GM12875 (cell line): ENCODE measurements at regions not wholly inside any gene's neighbourhood (a gene's known extent, or its start where the extent isn't known, plus 50 kb on each side); places are given as distances from the start of the nearest gene placed in this dataset.

Source experiments
- H3K4me3 ChIP-seq: one replicate; pipeline ENCODE4 v1.5.1; 2011; ENCODE audit warnings: low read depth, low read length, control low read depth
- CTCF ChIP-seq: IDR thresholded peaks from 2 replicates; pipeline ENCODE4 v1.5.1; 2011; ENCODE audit warnings: low read depth, mild to moderate bottlenecking, control low read depth, inconsistent platforms, low read length, moderate library complexity, borderline replicate concordance; ENCODE audit not compliant: insufficient read depth

DNA sequence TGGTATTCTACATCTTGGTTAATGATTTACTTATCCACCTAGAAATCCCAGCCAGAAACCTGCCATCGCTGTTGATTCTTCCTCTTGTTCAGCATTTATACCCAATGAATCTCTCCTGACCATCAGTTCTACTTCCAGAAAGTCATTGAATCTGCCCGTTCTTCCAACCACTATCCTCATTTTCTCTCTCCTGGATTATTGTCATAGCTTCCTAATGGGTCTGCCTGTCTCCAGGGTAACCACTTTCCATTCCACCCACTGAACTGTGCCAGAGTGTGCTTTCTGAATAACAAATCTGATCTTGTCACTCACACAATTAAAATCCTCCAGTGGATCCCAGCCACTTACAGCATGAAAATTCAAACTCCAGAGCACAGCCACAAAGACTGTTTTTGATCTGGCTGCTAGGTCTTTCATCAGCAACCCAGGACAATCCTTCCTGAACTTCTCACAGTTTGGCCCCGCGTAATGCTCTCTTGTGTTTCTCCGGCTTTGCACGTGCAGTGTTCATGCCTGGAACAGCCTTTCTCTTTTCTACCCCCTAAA, 330.6 kb downstream of the SPRY2 start:
- no peak overlapping the region for H3K4me3 ChIP-seq
- no peak for TF ChIP-seq CTCF

DNA sequence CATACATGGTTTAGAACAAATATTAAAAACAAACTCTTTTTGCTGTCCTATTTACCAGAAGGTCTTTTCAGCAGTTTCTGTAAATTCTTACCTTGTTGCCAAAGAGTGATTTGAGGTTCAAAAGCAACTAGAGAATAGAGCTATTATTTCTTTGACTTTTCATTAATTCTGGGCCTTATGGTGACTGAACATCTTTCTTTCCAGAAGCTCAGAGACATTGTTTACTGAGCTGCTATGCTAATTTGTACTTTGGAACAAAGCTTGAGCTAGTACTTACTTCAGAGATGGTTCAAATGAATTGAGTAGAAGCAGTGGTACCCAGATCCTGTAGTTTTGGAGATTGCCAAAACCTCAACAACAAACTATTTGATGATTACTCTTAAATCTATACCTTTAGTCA, 331.2 kb downstream of the SPRY2 start:
- TF ChIP-seq CTCF: no peak
- H3K4me3 ChIP-seq: no peak overlapping the region

DNA sequence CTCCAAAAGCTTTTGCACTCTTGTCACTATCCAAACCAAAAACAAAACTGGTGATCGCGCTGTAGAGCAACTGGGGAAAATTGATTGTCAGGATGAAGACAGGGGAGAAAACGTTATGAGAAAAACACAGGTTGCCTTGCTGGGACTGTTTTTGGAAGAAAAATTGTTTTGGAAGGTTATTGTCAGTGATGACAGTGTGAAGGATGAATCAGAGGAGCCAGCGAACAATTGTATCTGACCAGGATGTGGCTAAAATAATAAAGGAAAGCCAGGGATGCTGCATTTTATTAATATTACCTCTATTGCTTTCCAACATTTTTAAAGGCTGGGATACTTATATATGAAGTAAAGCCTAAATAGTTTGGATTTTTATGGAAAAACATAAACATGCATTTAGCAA, 334.0 kb downstream of the SPRY2 start:
- H3K4me3 ChIP-seq: no peak overlapping the region
- no peak for TF ChIP-seq CTCF

DNA sequence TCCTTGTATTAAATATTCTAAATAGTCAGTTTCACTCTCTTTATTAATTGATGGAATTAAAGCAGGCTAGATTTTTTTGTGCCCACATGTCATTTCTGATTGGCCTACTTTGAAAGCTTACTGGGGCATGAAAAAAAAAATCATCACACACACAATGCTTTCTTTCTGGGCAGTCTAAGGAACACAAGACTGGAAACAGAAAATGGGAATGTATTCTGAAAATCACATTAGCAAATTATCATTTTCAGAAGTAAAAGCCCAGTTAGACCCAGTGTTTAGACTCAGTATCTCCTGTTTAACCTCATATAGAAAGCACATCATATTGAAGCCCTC, 339.4 kb downstream of the SPRY2 start:
- no peak for TF ChIP-seq CTCF
- no peak overlapping the region for H3K4me3 ChIP-seq

DNA sequence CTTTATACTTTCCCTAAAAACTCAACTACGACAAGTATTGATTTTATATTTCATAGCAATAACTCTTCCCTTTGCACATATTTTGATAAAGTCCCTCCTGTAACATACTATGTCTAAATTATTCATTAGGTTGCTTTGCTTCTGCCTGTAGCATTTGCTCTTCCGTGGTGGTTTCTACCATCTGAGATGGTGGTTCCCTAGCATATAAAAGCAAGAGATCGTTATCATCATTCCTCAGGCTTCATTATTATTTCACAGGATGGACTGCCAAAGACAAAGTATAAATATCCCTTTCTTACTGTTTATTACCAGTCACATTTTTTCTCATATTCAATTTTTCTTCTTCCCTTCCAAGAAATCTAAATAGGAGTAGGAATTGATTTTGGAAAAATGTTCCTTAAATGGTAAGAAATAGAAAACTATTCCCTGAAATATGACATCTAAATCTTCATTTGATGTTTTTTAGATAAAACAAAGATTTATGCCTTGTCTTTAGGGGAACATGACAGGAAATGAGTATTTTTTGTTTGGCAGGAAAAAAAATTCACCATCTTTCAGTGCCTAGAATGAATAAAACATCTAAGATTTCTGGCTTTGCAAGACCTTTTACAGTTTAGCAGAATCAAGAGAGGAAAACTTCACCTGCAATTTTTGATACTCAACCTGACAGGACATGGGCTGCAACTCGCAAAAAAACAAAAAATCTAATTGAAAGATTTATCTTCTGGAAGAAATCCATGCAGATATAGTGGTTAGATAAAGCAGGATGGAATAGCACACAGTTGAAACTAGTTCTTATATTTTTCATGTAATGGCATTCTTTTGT, 340.0 kb downstream of the SPRY2 start:
- H3K4me3 ChIP-seq: no peak overlapping the region
- TF ChIP-seq CTCF: no peak

GRCh38 chr13:79999601-80000000, 341.3 kb downstream of the SPRY2 start:
- H3K4me3 ChIP-seq: no peak overlapping the region
- TF ChIP-seq CTCF: no peak

GRCh38 chr13:79998381-79998880, 342.5 kb downstream of the SPRY2 start:
- H3K4me3 ChIP-seq: no peak overlapping the region

More at GRCh38 chr13:79998381-79998880, 342.5 kb downstream of the SPRY2 start:
- no peak for TF ChIP-seq CTCF
